Endothelial cell of umbilical vein (primary cell): ENCODE measurements at regions not wholly inside any gene's neighbourhood (a gene's known extent, or its start where the extent isn't known, plus 50 kb on each side); places are given as distances from the start of the nearest gene placed in this dataset.

Source experiments
- BruUV-seq: library from RNA; stranded (reverse); fragments of 400-500 nt; replicated peaks from 2 replicates; lab custom pipeline; 2021; lab: Mats Ljungman, UMichigan
- CTCF ChIA-PET: fragments of 300-600, 350-600 bp; sonication (Branson Sonifier 250); formaldehyde crosslinking; loops from one replicate; lab custom pipeline; 2021; ENCODE audit warnings: antibody characterized with exemption, inconsistent platforms; lab: Charles Lee
- POLR2A ChIA-PET: fragments of 300-600, 350-600 bp; sonication (Branson Sonifier 250); formaldehyde crosslinking; loops from one replicate; lab custom pipeline; 2021; ENCODE audit warnings: antibody characterized with exemption, inconsistent platforms; lab: Charles Lee
- DNase-seq: peaks from one replicate; pipeline ENCODE4 v3.0.0-alpha.2; 2011; ENCODE audit warnings: low read depth, low spot score
- FAIRE-seq: peaks from 2 replicates; lab custom pipeline; 2011; peaks lifted over from hg19 to GRCh38; lab: Jason Lieb, UNC
- H2AFZ ChIP-seq: 2 replicates; pipeline ENCODE4 v1.6.0; 2012; ENCODE audit warnings: low read depth, low read length, control low read depth, inconsistent platforms
- H3K27ac ChIP-seq: 2 replicates; pipeline ENCODE4 v1.5.1; 2011; ENCODE audit warnings: low read depth, mild to moderate bottlenecking, control low read depth, low read length, moderate library complexity; ENCODE audit not compliant: insufficient read depth
- H3K27me3 ChIP-seq, 2 experiments: 2 replicates each; pipeline versions ENCODE4 v1.6.0 to v1.6.1; 2011; ENCODE audit warnings: low read length in 2 of 2, mixed read lengths in 1 of 2; ENCODE audit not compliant: control insufficient read depth in 2 of 2, insufficient read depth in 2 of 2
- H3K36me3 ChIP-seq, 2 experiments: 2 replicates in 1 of 2; 3 replicates in 1 of 2; pipeline ENCODE4 v1.5.1; 2011; ENCODE audit warnings: low read length in 2 of 2, mild to moderate bottlenecking in 1 of 2, moderate library complexity in 1 of 2; ENCODE audit not compliant: control insufficient read depth in 2 of 2, insufficient read depth in 2 of 2; ENCODE audit errors: extremely low read depth in 1 of 2
- H3K4me1 ChIP-seq: 3 replicates; pipeline ENCODE4 v1.5.1; 2011; ENCODE audit warnings: mild to moderate bottlenecking, low read length; ENCODE audit not compliant: control insufficient read depth, insufficient read depth; ENCODE audit errors: extremely low read depth
- H3K4me2 ChIP-seq: 2 replicates; pipeline ENCODE4 v1.6.1; 2011; ENCODE audit warnings: low read length, control low read depth, mixed read lengths; ENCODE audit not compliant: insufficient read depth
- H3K4me3 ChIP-seq, 3 experiments: fragments of 200-600 bp in 1 of 3; sonication (generic), shearing (Covaris generic) in 1 of 3; replicated peaks in 1 of 3; 2 replicates each; pipeline ENCODE4 v1.5.1; 2011 to 2016; ENCODE audit warnings: control low read depth in 3 of 3, low read length in 3 of 3, mild to moderate bottlenecking in 2 of 3, inconsistent platforms in 1 of 3, low read depth in 1 of 3, moderate library complexity in 1 of 3; ENCODE audit not compliant: insufficient read depth in 1 of 3
- H3K79me2 ChIP-seq: 2 replicates; pipeline ENCODE4 v1.6.0; 2012; ENCODE audit warnings: low read length, inconsistent platforms; ENCODE audit not compliant: control insufficient read depth, insufficient read depth
- H3K9ac ChIP-seq: replicated peaks from 2 replicates; pipeline ENCODE3; 2011; ENCODE audit warnings: low read length, control low read depth; ENCODE audit not compliant: insufficient read depth; ENCODE audit errors: extremely low read depth
- H3K9me1 ChIP-seq: replicated peaks from 3 replicates; pipeline ENCODE4 v1.6.0; 2011; ENCODE audit warnings: mild to moderate bottlenecking, low read length; ENCODE audit not compliant: control insufficient read depth, insufficient read depth; ENCODE audit errors: extremely low read depth
- H3K9me3 ChIP-seq: replicated peaks from 2 replicates; pipeline ENCODE4 v1.5.1; 2012; ENCODE audit warnings: low read length, inconsistent platforms; ENCODE audit not compliant: control insufficient read depth, insufficient read depth
- H4K20me1 ChIP-seq: replicated peaks from 2 replicates; pipeline ENCODE3; 2011; ENCODE audit warnings: mild to moderate bottlenecking, low read length; ENCODE audit not compliant: control insufficient read depth, insufficient read depth; ENCODE audit errors: extremely low read depth
- CTCF ChIP-seq, 2 donors: IDR thresholded peaks; 1 replicate in 1 of 2; 2 replicates in 1 of 2; pipeline ENCODE4 v1.5.1; 2011; ENCODE audit warnings: low read length in 2 of 2, mild to moderate bottlenecking in 2 of 2, moderate library complexity in 2 of 2, control low read depth in 1 of 2, inconsistent platforms in 1 of 2, low read depth in 1 of 2; ENCODE audit not compliant: insufficient read depth in 1 of 2; ENCODE audit errors: extremely low read depth in 1 of 2
- EZH2 ChIP-seq: IDR thresholded peaks from 2 replicates; pipeline ENCODE4 v1.6.1; 2012; ENCODE audit warnings: borderline replicate concordance, low read depth, mild to moderate bottlenecking, moderate library complexity, low read length, inconsistent platforms; ENCODE audit not compliant: severe bottlenecking
- FOS ChIP-seq: IDR thresholded peaks from 2 replicates; pipeline ENCODE4 v1.6.1; 2011; ENCODE audit warnings: mild to moderate bottlenecking, low read length, moderate library complexity, borderline replicate concordance; ENCODE audit not compliant: insufficient read depth
- GATA2 ChIP-seq: IDR thresholded peaks from 2 replicates; pipeline ENCODE4 v1.7.0; 2011; ENCODE audit warnings: low read depth, mild to moderate bottlenecking, moderate library complexity, mixed read lengths, low read length; ENCODE audit not compliant: insufficient read length, insufficient read depth
- JUN ChIP-seq: IDR thresholded peaks from 2 replicates; pipeline ENCODE4 v1.6.1; 2011; ENCODE audit warnings: borderline replicate concordance, low read depth; ENCODE audit not compliant: insufficient read length, insufficient read depth
- MAX ChIP-seq: IDR thresholded peaks from 2 replicates; pipeline ENCODE4 v1.6.1; 2011; ENCODE audit not compliant: insufficient read depth, insufficient read length
- MYC ChIP-seq: IDR thresholded peaks from one replicate; pipeline ENCODE4 v1.6.1; 2011; ENCODE audit warnings: mild to moderate bottlenecking, low read depth, low read length
- POLR2A ChIP-seq: IDR thresholded peaks from 2 replicates; pipeline ENCODE4 v1.6.1; 2012; ENCODE audit warnings: low read depth, mild to moderate bottlenecking, control low read depth, low read length
- dilution Hi-C: fragments of 300-500 bp; cut with MboI; formaldehyde crosslinking; loops from one replicate; pipeline ENCODE4 v1.15.0; 2019; ENCODE audit warnings: low sequenced_read_pairs; ENCODE audit not compliant: extremely low pct_ligation_motif_present
- intact Hi-C: fragments of 100-400 bp; cut with micrococcal nuclease; formaldehyde crosslinking; loops from one replicate; pipeline ENCODE4 v1.10.0; 2022

- dilution Hi-C loops = no loop called here
- Histone ChIP-seq H3K36me3 (no peaks in the 10 kb centered on the region), H3K9ac (no peak overlapping the region), H3K4me1 (no peaks in the 10 kb centered on the region), H3K27ac (no peak overlapping the region), H3K4me2 (no peak overlapping the region), H3K9me3 (no peaks in the 10 kb centered on the region), H3K79me2 (no peaks in the 10 kb centered on the region), H3K27me3 (peaks cover 0 to 3% of the 10 kb centered on the region in 2 experiments), H2AFZ (no peak overlapping the region), H3K4me3 (no peak overlapping the region), H4K20me1 (no peaks in the 10 kb centered on the region), H3K9me1 (no peaks in the 10 kb centered on the region)
- POLR2A ChIA-PET = no interaction called here
- CTCF ChIA-PET = interaction anchor here (1.0 kb wide), 1 partner anchor 14 kb away, joined by 3 read pairs; no protein-coding TSS in a partner anchor
- intact Hi-C loops = no loop called here
- TF ChIP-seq MAX (no peak), CTCF (IDR thresholded peaks at IDR 0.05; ENCODE audit: extremely low read depth in 1 of 2, insufficient read depth in 1 of 2, low read depth in 1 of 2, low read length in 2 of 2) (no peak), POLR2A (no peak), MYC (no peak), JUN (no peak), EZH2 (no peak), FOS (no peak), GATA2 (no peak)
- DNase-seq (no peak), FAIRE-seq (no peak)
- no TSS peak for BruUV-seq
Observed at GRCh38 chr11:44407211-44407996, 97.5 kb upstream of the ALX4 start.
